ENCODE measurements at regions not wholly inside any gene's neighbourhood (a gene's known extent, or its start where the extent isn't known, plus 50 kb on each side); places are given as distances from the start of the nearest gene placed in this dataset.

DNA sequence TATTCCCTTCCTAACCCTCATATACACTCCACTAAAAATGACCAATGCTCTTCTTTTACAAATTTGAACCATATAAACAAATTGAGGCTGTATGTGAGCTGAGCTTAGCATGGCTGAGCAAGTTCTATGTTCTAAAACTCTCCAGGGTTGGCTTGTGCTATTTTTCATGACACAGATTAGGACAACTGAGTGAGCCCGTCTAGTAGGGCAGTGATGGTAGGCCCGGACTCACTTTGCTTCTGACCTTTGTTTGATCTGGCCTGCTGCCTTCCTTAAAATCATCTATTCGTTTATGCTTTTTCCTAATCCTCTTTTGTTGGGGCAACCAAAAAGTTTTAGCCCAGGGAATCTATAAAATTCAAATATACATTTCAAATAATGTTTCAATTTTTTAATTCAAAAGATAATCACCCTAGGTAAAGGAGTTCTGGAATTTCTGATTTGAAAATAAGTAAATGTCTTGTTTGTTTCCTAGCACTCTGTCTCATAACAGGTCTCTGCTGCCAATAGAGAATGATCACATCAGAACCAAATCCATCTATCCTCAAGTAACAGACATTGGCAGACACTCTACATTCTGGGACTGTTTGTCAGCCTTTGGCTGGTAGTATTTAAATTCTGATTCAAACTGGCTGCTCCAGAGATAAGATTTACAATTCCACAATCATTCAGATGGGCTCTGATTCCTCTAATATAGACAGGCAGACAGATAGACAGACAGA lies 217.0 kb upstream of the TARS1 start:
- TF ChIP-seq, protein P1, sequence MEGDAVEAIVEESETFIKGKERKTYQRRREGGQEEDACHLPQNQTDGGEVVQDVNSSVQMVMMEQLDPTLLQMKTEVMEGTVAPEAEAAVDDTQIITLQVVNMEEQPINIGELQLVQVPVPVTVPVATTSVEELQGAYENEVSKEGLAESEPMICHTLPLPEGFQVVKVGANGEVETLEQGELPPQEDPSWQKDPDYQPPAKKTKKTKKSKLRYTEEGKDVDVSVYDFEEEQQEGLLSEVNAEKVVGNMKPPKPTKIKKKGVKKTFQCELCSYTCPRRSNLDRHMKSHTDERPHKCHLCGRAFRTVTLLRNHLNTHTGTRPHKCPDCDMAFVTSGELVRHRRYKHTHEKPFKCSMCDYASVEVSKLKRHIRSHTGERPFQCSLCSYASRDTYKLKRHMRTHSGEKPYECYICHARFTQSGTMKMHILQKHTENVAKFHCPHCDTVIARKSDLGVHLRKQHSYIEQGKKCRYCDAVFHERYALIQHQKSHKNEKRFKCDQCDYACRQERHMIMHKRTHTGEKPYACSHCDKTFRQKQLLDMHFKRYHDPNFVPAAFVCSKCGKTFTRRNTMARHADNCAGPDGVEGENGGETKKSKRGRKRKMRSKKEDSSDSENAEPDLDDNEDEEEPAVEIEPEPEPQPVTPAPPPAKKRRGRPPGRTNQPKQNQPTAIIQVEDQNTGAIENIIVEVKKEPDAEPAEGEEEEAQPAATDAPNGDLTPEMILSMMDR (IDR thresholded peaks at IDR 0.05; ENCODE audit: borderline replicate concordance, extremely low read depth, low read length, poor library complexity, severe bottlenecking): no peak
- no peak for TF ChIP-seq EZH2 (IDR thresholded peaks at IDR 0.05; ENCODE audit: borderline replicate concordance, low read depth, low read length, severe bottlenecking)
